ENCODE measurements at regions not wholly inside any gene's neighbourhood (a gene's known extent, or its start where the extent isn't known, plus 50 kb on each side); places are given as distances from the start of the nearest gene placed in this dataset.

DNA sequence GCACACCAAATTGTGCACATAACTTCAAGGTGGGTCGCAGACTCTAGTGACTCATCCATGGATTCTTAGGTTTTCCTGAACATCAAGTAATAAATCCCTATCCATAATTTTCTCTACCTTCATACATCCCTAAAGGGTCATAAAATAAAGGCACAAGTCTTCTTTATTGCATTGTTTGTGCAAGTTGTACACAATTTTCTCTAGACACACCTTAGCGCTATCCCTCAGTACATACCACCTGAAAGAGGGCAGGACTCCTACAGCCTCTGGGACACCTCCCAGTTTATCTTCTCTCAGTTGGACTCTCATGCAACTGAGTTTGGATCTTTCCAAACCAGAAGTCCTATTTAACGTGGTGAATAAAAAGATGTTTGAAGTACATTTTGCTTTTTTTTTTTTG lies 168.5 kb upstream of the BMP4 start:
- no peak for DNase-seq (ENCODE audit: extremely low read depth, low read depth)

DNA sequence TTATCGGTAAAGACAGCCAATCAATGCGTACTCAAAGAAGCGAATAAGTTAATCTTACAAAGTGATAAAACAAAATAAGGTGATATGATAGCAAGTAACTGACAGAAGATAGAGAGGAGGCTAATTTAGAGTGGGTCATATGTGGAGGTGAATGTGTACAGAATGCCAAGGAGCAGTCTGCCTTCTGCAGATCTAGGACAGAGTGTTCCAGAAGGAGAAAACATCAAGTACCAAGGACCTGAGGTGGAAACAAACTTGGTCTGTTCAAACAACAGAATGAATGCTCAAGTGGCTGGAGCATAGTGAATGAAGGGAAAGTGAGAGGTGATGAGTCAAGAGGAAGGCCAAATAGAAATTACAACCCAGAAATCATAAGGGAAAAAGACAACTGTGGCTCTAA lies 170.3 kb upstream of the BMP4 start:
- DNase-seq (ENCODE audit: extremely low read depth, low read depth): no peak

DNA sequence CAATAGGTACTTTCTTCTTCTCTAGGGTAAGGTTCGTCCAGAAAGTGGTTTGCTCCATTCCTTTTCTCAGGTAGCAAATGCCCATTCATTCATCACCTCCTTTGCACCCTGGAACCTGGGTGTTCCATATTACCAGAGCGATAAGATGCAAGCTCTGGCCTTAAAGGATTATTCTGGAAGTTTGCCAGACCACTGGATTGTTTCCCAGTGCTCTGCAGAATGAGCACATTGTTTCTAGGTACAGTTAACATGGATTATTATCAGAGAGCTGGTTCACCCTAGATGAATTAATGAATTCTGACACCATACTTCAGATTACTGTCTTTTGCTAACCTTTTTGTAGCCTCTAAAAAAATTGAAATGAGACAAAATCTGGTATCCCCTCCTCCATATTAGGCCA lies 170.9 kb upstream of the BMP4 start:
- no peak for DNase-seq (ENCODE audit: extremely low read depth, low read depth)

DNA sequence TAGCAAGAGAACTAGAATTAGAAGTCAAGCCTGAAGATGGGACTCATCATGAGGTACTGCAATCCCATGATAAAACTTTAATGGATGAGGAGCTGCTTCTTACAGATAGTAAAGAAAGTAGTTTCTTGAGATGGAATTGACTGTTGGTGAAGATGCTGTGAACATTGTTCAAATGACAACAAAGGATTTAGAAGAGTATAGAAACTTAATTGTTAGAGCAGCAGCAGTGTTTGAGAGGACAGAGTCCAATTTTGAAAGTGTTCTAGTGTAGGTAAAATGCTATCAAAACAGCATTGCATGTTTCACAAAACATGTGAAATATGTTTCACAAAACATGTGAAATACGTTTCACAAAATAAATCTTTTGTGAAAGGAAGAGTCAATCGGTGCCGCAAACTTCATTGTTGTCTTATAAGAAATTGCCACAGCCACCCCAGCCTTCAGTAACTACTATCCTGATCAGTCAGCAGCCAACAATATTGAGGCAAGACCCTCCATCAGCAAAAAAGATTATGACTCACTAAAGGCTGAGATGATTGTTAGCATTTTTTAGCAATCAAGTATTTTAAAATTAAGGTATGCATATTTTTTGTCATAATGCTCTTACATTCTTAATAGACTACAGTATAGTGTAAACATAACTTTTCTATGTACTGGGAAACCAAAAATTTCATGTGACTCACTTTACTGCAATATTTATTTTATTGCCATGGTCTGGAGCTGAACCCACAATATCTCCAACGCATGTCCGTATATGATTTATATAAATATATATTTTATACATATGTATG lies 173.4 kb upstream of the BMP4 start:
- DNase-seq (ENCODE audit: extremely low read depth, low read depth): no peak

DNA sequence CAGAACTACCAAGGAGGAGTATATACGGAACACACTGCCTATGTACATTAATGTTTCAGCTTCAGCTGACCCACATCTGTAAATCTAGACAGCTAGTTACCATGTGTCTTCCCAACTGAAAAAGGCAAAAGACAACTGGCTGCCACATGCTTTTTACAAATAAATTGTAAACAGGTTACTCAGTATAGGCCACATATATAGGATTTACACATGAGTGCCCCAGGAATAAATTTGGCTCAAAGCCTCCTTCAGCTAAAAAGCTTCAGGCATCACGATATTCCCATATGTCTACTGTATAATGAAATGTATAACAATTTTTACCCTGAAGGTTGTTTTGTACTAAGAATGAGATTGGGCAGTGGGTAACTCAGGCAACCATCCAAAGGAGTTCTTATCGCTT lies 175.9 kb upstream of the BMP4 start:
- no peak for DNase-seq (ENCODE audit: extremely low read depth, low read depth)

DNA sequence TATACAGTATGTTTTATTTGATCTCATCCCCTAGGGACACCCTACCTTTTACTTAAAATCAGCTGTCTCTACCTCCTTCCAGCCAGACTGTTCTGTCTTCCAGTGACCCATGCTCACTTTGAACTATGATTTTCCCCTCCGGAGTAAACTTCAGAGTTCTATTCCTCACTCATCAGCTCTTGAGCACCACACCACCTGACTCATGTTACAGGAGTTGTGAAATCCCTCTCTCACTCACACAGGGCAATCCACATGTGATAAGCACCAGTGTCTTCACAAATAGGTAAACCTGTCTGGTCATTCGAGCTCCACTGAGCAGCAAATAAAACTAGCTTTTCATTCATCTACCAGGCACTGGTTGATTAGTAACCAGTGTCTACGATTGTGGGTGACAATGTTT lies 177.3 kb upstream of the BMP4 start:
- no peak for DNase-seq (ENCODE audit: extremely low read depth, low read depth)

DNA sequence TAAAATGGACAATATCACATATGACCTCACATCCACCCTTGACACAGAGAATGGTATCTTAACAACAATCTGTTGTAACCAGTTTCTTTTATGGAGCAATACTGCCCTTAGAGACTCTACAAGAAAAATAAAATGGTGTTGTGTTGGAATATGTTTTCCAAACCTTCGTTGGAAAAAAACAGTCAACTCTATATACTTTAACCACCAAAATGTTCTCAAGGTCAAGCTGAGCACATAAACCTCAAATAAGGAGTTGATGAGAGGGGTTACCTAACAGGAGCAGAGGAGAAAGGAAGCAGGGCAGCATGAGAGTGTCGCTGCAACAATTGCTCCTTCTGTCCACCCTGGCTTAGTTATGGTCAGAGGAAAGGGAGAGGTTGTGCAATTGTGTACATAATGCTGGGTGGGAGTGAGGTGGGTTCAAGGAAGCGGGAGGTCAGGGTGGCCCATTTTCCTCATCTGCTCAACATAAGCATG lies 179.2 kb upstream of the BMP4 start:
- no peak for DNase-seq (ENCODE audit: extremely low read depth, low read depth)

DNA sequence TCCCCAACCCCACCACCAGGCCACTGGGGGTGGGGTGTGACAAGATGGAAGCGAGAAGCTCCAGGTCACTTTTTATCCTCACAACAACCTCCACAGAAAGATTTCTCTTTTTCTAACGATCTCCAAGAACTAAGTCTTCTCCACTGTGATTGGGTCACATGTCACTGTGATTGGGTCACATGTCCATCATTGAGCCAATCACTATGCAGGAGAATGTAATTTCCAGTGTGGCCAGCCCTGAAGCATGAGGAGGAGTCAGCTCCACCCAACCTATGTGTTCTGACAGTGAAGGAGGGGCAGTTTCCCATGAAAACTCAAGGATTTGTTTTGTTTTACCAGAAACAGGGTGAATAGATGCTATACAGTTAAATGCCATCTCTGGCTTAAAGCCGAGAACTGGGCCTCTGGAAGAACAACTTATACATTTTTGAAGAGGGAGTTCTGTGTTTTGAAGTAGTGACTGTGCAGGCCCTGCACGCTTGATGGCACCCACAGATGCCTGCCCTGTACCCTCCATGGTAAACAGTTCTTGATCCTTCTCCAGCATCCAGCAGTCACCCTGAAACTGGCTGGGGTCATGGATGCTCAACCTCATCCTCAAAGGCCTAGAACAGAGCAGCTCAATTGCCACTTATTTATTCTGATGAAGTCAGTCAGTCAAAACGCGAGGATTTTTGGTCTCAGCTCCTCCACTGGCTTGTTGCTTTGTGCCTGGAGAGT lies 180.4 kb upstream of the BMP4 start:
- no peak for DNase-seq (ENCODE audit: extremely low read depth, low read depth)

DNA sequence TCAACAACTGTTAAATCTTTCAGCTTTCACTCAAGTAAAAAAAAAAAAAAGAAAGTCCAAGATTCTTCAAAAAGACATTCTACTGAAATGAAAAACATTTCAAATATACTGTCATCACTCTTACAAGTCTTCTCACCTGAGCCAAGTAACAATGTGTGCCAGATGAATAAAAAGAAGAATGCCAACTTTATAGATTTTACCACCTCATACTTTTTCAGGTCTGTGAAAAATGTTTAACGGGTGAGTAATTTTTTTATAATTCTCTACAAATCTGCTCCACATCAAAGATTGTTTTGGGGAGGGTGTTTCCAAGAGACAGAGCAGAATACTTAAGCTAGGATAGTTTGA lies 181.0 kb upstream of the BMP4 start:
- no peak for DNase-seq (ENCODE audit: extremely low read depth, low read depth)

DNA sequence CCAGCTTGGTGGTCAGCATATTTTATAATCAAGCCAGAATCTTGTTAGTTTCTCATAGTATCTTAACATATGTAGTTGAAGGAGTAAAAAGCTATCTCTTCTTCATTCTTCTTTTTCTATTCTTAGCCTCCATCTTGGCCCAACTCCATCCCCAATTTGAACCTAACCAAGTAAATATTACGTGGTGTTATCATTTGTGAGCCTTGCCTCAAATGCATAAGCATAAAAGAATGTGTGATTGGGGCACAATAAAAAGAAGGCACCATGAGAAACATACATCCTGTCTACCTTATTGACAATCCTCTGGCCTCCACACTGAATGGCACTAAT lies 181.4 kb upstream of the BMP4 start:
- DNase-seq (ENCODE audit: extremely low read depth, low read depth): no peak

DNA sequence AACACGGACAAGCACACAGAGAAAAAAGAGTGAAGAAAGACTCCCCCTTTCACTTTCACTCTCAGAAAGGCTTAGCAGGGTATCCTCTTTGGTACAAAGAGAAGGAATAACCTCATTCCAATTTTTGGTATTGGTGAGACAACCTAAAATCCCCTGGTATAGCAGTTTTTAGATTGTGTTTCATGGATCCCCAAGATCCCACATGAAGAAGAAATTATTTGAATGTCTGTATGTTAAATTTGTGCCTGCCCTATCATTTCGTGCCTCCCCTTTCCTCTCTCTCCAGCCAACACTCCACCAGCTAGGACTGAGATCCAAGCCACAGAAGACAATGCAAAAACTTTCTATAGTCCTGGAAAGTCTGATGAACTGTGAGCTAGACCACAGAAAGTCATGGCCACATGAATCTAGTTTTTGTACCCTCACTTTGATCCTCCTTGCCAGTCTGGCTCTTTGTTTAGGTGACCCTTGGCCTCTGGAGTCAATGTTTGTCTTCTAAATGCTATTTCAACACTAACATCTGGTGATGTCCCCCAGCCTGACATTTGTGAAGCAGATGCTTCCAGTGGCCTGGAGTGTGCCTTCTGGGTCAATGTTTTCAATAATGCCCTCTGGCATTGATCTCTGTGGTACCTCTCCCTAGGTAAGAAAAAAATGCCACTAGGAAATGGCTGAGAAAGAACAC lies 181.9 kb upstream of the BMP4 start:
- DNase-seq (ENCODE audit: extremely low read depth, low read depth): no peak

DNA sequence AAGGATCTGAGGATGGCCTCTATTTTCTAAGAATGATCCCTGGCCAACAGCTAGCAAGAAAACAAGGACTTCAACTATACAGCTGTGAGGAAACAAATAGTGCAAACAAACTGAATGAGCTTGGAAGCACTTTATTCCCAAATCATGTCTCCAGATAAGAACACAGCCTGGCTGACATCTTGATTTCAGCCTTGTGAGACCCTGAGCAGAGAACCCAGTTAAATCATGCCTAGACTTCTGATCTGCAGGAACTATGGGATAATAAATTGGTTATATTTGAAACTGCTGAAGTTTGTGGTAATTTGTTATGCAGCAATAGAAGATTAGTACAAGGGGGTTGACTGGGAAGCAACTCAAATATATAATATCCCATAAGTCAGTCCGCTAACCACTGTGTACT lies 183.9 kb upstream of the BMP4 start:
- no peak for DNase-seq (ENCODE audit: extremely low read depth, low read depth)

DNA sequence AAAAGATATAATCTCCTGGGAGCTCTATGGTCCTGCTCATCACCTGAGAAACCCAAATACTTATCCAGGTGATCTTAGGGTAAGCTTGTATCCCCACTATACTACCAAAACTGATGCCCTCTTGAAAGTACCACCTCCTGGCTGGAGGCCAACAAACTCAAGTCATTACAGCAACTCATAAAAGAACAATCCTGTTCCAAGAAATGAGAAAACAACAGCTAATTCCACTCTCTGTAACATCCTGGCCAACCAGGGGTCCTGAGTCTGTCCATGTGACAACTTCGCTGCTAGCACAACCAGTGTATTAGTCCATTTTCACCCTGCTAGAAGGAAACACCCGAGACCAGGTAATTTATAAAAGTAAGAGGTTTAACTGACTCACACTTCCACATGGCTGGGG lies 190.0 kb upstream of the BMP4 start:
- no peak for DNase-seq (ENCODE audit: extremely low read depth, low read depth)

DNA sequence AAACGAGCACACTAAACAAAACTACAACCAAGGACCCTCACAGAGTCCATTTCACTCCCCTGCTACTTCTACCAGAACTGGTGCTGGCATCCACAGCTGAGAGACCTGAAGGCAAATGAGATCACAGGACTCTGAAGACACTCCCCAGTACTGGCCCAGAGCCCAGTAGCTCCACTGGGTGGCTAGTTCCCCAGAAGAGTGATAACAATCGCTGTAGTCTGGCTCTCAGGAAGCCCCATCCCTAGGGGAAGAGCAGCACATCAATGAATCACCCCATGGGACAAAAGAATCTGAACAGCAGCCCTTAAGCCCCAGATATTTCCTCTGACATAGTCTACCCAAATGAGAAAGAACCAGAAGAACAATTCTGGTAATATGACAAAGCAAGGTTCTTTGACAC lies 190.7 kb upstream of the BMP4 start:
- no peak for DNase-seq (ENCODE audit: extremely low read depth, low read depth)

DNA sequence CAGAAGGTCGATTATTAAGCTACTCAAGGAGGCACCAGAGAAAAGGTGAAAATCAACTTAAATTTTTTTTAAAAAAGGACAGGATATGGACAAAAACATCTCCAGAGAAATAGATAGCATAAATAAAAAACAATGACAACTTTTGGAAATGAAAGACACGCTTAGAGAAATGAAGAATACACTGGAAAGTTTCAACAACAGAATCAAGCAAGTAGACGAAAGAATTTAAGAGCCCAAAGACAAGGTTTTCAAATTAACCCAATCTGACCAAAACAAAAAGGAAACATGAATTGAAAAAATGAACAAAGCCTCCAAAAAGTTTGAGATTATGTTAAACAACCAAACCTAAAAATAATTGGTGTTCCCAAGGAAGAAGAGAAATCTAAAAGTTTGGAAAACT lies 191.1 kb upstream of the BMP4 start:
- DNase-seq (ENCODE audit: extremely low read depth, low read depth): no peak

DNA sequence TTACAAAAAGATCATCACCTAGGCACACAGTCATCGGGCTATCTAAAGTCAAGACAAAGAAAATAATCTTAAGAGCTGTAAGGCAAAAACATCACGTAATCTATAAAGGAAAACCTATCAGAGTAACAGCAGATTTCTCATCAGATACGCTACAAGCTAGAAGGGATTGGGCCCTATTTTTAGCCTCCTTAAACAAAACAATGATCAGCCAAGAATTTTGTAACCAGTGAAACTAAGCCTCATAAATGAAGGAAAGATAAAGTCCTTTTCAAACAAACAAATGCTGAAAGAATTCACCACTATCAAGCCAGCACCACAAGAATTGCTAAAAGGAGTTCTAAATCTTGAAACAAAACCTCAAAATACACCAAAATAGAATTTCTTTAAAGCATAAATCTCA lies 191.6 kb upstream of the BMP4 start:
- no peak for DNase-seq (ENCODE audit: extremely low read depth, low read depth)

DNA sequence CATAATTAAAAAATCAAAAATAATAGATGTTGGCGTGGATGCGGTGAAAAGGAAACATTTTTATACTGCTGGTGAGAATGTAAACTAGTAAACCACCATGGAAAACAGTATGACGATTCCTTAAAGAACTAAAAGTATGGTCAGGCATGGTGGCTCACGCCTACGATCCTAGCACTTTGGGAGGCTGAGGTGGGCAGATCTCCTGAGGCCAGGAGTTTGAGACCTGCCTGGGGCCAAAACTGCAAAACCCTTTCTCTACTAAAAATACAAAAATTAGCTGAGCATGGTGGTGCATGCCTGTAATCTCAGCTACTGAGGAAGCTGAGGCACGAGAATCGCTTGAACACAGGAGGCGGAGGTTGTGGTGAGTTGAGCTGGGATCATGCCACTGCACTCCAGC lies 195.7 kb upstream of the BMP4 start:
- DNase-seq (ENCODE audit: extremely low read depth, low read depth): no peak

DNA sequence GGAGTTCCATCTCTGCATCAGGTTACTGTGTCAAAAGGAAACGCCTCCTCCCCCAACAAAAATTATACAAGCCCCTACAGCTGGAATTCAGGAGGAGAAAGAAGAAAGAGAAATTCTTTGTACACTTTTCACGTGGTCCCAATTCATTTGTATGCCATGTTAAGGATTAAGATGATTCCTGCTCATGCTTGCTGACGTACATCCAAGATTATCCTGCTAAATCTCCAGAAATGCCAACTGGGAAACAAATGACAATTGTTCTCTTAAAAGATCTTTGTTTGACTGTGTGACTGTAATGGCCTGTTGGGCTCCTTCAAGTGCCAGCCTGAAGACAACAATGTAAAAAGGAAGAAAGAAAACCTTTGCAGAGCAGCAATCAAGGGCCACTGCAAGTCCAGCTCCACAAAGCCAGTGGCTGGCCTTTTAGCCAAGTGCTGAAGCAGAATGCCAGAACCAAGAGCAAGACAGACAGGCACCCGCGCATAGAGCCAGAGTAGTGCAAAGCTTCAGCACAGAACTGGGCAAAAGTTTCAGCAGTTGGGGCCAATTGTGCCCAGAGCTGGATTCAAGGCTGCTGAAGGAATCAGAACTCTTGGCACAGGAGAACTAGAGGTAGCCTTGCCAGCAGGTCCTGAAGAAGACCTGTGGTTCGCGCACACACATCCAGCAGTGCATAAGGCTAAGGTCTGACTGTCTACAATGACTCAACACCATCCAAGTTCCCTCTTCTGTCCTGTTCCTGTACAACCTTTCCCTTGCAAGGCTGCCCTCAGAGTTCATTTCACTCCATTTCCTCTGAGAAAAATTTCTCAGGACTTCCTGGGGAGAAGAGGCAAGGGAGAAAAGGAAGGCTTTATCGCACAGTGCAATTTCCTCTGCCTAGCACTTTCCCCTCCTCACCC lies 209.7 kb upstream of the BMP4 start:
- no peak for DNase-seq (ENCODE audit: extremely low read depth, low read depth)

DNA sequence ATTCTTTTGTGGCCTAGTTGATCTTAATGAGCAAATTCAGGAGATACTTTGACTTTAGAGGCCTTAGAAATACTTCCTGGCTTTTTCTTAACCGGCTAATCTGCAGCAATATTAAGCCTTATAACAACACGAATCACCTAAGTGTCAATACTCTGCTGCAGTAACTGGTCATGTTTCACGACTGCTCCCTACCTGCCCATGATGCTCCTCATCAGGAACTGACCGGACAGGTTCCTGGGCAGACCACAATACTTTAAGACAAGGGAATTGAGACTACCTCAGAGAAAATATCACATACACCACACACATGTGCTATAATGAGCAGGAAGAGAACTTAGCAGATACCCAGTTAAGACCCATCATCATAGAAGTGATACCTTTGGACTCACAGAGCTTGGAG lies 211.9 kb upstream of the BMP4 start:
- DNase-seq (ENCODE audit: extremely low read depth, low read depth): no peak

DNA sequence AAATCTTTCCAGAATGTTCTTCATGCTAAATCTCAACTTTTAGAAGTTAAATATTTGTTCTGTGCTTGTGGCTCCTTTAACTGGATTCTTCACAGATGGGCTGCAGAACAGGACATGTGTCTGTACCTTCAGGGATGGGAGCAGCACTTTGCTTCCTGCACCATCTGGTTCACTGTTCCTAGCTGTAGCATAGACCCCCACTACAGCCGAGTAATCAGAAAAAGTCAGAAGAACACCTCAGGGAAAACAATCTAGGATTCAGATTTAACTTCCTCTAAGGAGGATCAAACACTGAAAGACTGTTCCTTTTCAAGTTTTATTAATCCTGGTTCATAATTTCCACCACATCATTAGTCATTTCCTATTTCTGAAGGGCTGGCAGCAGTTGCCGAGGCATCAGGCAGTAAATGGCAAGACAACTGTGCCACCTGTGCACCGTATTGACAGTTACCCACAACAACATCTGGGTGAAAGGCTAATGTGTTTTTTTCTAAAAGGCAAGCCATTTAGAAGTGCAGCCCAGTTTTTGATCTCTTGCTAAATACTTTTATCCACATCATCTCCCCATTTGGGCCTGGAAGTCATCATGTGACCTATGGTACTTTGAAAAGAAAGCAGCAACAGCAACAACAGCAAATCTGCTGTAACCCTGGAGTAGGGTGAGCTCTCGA lies 212.8 kb upstream of the BMP4 start:
- no peak for DNase-seq (ENCODE audit: extremely low read depth, low read depth)

DNA sequence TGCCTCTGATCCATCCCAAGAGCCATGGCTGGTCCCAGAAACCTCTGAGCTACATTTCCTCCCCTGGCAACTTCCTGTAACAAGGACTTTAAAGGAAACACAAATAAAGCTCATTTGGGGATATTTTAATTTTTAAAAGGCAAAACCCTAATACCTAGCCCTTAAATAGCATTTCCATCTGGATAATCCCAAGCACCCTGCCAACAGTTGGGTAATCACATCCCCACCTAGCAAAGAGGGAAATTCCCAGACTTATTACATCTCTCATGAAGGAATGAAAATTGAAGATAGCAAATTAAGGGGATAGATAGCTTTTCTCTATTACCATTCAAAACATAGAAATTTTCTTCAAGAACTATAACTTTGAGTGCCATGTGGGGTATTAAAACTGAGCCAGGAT lies 213.7 kb upstream of the BMP4 start:
- no peak for DNase-seq (ENCODE audit: extremely low read depth, low read depth)

Measured in NCI-H460 (cell line).